Testis (tissue), 2 donors: ENCODE measurements at regions not wholly inside any gene's neighbourhood (a gene's known extent, or its start where the extent isn't known, plus 50 kb on each side); places are given as distances from the start of the nearest gene placed in this dataset.

Experiments
- POLR2A ChIP-seq: fragments of 450-650 bp; IDR thresholded peaks from one replicate; pipeline ENCODE4 v1.6.1; 2017; ENCODE audit warnings: antibody characterized with exemption, mild to moderate bottlenecking, moderate library complexity
- TF ChIP-seq, protein P1 (sequence below), 3 experiments: fragments of 450-650 bp in 2 of 3; fragments of 200-600 bp in 1 of 3; sonication (generic) in 1 of 3; IDR thresholded peaks; one replicate each; pipeline ENCODE4 v1.5.1; 2016 to 2019; ENCODE audit warnings: antibody characterized with exemption in 3 of 3, mild to moderate bottlenecking in 2 of 3, moderate library complexity in 1 of 3

DNA sequence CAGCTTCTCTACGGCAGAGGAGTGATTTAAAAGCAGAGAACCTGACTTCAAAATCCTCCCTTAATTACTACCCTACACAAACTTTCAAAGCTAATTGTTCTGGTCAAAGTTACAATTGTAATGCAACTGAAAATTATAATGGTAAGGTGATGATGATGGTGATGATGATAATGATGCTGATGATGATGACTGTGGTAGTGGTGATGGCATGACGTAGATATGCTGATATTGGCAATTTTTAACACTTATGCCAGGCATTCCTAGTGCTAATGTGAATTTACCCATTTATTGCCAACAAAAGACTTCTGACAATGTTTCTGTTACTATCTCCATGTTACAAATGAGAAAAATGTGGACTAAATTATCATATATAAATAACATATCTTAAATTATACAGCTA, 1831.1 kb downstream of the LRRC4C start:
- TF ChIP-seq, protein P1, sequence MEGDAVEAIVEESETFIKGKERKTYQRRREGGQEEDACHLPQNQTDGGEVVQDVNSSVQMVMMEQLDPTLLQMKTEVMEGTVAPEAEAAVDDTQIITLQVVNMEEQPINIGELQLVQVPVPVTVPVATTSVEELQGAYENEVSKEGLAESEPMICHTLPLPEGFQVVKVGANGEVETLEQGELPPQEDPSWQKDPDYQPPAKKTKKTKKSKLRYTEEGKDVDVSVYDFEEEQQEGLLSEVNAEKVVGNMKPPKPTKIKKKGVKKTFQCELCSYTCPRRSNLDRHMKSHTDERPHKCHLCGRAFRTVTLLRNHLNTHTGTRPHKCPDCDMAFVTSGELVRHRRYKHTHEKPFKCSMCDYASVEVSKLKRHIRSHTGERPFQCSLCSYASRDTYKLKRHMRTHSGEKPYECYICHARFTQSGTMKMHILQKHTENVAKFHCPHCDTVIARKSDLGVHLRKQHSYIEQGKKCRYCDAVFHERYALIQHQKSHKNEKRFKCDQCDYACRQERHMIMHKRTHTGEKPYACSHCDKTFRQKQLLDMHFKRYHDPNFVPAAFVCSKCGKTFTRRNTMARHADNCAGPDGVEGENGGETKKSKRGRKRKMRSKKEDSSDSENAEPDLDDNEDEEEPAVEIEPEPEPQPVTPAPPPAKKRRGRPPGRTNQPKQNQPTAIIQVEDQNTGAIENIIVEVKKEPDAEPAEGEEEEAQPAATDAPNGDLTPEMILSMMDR (IDR thresholded peaks at IDR 0.05), result no peak
- TF ChIP-seq POLR2A, result no peak
